GM12865 (cell line): ENCODE measurements at regions not wholly inside any gene's neighbourhood (a gene's known extent, or its start where the extent isn't known, plus 50 kb on each side); places are given as distances from the start of the nearest gene placed in this dataset.

Source experiments
- DNase-seq: peaks from one replicate; pipeline ENCODE4 v3.0.0; 2010; ENCODE audit warnings: low read depth
- H3K4me3 ChIP-seq: 2 replicates; pipeline ENCODE4 v1.5.1; 2011; ENCODE audit warnings: mild to moderate bottlenecking, low read depth, low read length, control low read depth
- CTCF ChIP-seq: IDR thresholded peaks from 2 replicates; pipeline ENCODE4 v1.5.1; 2011; ENCODE audit warnings: low read length, control low read depth, low read depth, inconsistent platforms; ENCODE audit not compliant: insufficient read depth; ENCODE audit errors: missing control alignments

GRCh38 chr15:26103002-26103404 is 239.9 kb upstream of the ATP10A start:
- no peak for DNase-seq
- no peak for TF ChIP-seq CTCF
- H3K4me3 ChIP-seq = no peak overlapping the region

- DNase-seq = no peak
- no peak for TF ChIP-seq CTCF
- H3K4me3 ChIP-seq = no peak overlapping the region
These were observed 239.2 kb upstream of the ATP10A start for GRCh38 chr15:26102365-26102764.

GRCh38 chr15:26101443-26101842 is 238.3 kb upstream of the ATP10A start:
- DNase-seq = no peak
- no peak overlapping the region for H3K4me3 ChIP-seq
- no peak for TF ChIP-seq CTCF

- no peak for DNase-seq
- TF ChIP-seq CTCF = no peak
- no peak overlapping the region for H3K4me3 ChIP-seq
These were observed 235.7 kb upstream of the ATP10A start for GRCh38 chr15:26098801-26099200.

- no peak for DNase-seq
- TF ChIP-seq CTCF = no peak
- H3K4me3 ChIP-seq = no peak overlapping the region
These were observed 234.1 kb upstream of the ATP10A start for GRCh38 chr15:26097216-26097615.

- no peak for TF ChIP-seq CTCF
- DNase-seq = no peak
- no peak overlapping the region for H3K4me3 ChIP-seq
These were observed 233.5 kb upstream of the ATP10A start for GRCh38 chr15:26096581-26096980.

GRCh38 chr15:26095710-26096330 is 232.7 kb upstream of the ATP10A start:
- no peak overlapping the region for H3K4me3 ChIP-seq
- DNase-seq = no peak
- peak; percentile 12 for TF ChIP-seq CTCF
